Astrocyte (in vitro differentiated cells and primary cell): ENCODE measurements at regions not wholly inside any gene's neighbourhood (a gene's known extent, or its start where the extent isn't known, plus 50 kb on each side); places are given as distances from the start of the nearest gene placed in this dataset.

ENCODE experiments used
- DNase-seq: peaks from one replicate; pipeline ENCODE4 v3.0.0-alpha.2; 2010; ENCODE audit warnings: low read depth
- FAIRE-seq: peaks from 2 replicates; lab custom pipeline; 2011; peaks lifted over from hg19 to GRCh38; lab: Jason Lieb, UNC
- H2AFZ ChIP-seq: 2 replicates; pipeline ENCODE4 v1.6.0; 2012; ENCODE audit warnings: low read depth, low read length, inconsistent platforms
- H3K27ac ChIP-seq: 2 replicates; pipeline ENCODE4 v1.5.1; 2011; ENCODE audit warnings: low read depth, low read length, inconsistent platforms
- H3K27me3 ChIP-seq: 2 replicates; pipeline ENCODE4 v1.6.0; 2011; ENCODE audit warnings: low read length, inconsistent platforms; ENCODE audit not compliant: insufficient read depth
- H3K36me3 ChIP-seq: 2 replicates; pipeline ENCODE4 v1.5.1; 2011; ENCODE audit warnings: low read length, inconsistent platforms; ENCODE audit not compliant: insufficient read depth
- H3K4me1 ChIP-seq: 2 replicates; pipeline ENCODE4 v1.5.1; 2011; ENCODE audit warnings: low read length, inconsistent platforms; ENCODE audit not compliant: insufficient read depth
- H3K4me2 ChIP-seq: 2 replicates; pipeline ENCODE4 v1.6.0; 2012; ENCODE audit warnings: low read length, inconsistent platforms
- H3K4me3 ChIP-seq: 2 replicates; pipeline ENCODE4 v1.5.1; 2011; ENCODE audit warnings: low read depth, mild to moderate bottlenecking, low read length, inconsistent platforms; ENCODE audit not compliant: insufficient read depth
- H3K79me2 ChIP-seq: 2 replicates; pipeline ENCODE4 v1.6.0; 2012; ENCODE audit warnings: mild to moderate bottlenecking, low read length, inconsistent platforms; ENCODE audit not compliant: insufficient read depth
- H3K9ac ChIP-seq: 2 replicates; pipeline ENCODE4 v1.6.0; 2012; ENCODE audit warnings: mild to moderate bottlenecking, low read length, inconsistent platforms
- H3K9me3 ChIP-seq: 2 replicates; pipeline ENCODE4 v1.5.1; 2012; ENCODE audit warnings: low read depth, mild to moderate bottlenecking, low read length, inconsistent platforms; ENCODE audit not compliant: insufficient read depth
- H4K20me1 ChIP-seq: 2 replicates; pipeline ENCODE4 v1.6.0; 2012; ENCODE audit warnings: low read length, inconsistent platforms; ENCODE audit not compliant: insufficient read depth
- H3K27ac Mint-ChIP-seq: one replicate; pipeline ENCODE4 v1.8.0; 2021; ENCODE audit warnings: mild to moderate bottlenecking, mixed read lengths; ENCODE audit not compliant: unreplicated experiment
- H3K27me3 Mint-ChIP-seq: one replicate; pipeline ENCODE4 v1.8.0; 2021; ENCODE audit warnings: low read depth, mixed read lengths; ENCODE audit not compliant: unreplicated experiment
- H3K36me3 Mint-ChIP-seq: one replicate; pipeline ENCODE4 v1.8.0; 2021; ENCODE audit warnings: low read depth, mixed read lengths; ENCODE audit not compliant: unreplicated experiment
- H3K4me1 Mint-ChIP-seq: one replicate; pipeline ENCODE4 v1.8.0; 2021; ENCODE audit warnings: low read depth, mixed read lengths; ENCODE audit not compliant: unreplicated experiment
- H3K4me3 Mint-ChIP-seq: one replicate; pipeline ENCODE4 v1.8.0; 2021; ENCODE audit warnings: mild to moderate bottlenecking, moderate library complexity, mixed read lengths; ENCODE audit not compliant: unreplicated experiment
- H3K9me3 Mint-ChIP-seq: one replicate; pipeline ENCODE4 v1.8.0; 2021; ENCODE audit warnings: mild to moderate bottlenecking, mixed read lengths; ENCODE audit not compliant: unreplicated experiment
- CTCF ChIP-seq: IDR thresholded peaks from 2 replicates; pipeline ENCODE4 v1.5.1; 2011; ENCODE audit warnings: low read depth, mild to moderate bottlenecking, inconsistent platforms, low read length, moderate library complexity; ENCODE audit not compliant: insufficient read depth
- EZH2 ChIP-seq: IDR thresholded peaks from 2 replicates; pipeline ENCODE4 v1.6.1; 2012; ENCODE audit warnings: mild to moderate bottlenecking, low read length, inconsistent platforms; ENCODE audit not compliant: insufficient read depth

DNA sequence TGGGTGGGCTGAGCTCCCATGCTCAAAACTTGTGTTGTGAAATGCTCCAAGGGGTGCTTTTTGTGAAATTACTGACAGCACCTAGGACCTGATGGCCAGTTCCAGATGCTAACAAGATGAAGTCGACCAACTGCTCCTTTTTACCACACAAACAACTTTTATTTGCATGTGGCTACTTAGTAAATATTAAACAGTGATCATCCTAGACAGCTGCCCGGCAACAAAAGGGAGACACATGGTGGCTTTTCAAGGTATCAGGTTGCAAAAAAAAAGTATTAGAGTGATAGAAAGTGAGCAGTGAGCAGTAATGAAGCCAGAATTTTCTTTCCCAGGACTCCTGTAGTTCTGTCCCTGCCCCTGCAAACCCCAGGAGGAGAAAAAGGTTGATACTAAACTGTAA is 118.5 kb downstream of the RPIA start:
- H3K27me3 ChIP-seq: no peaks in the 10 kb centered on the region
- no peaks in the 10 kb centered on the region for H3K4me1 ChIP-seq
- Mint-ChIP-seq H3K9me3 (peaks cover 7% of the 10 kb centered on the region), H3K4me3 (no peak overlapping the region), H3K27ac (no peak overlapping the region), H3K36me3 (no peaks in the 10 kb centered on the region), H3K27me3 (peaks cover 36% of the 10 kb centered on the region), H3K4me1 (no peaks in the 10 kb centered on the region)
- H4K20me1 ChIP-seq: no peaks in the 10 kb centered on the region
- no peak overlapping the region for H2AFZ ChIP-seq
- no peaks in the 10 kb centered on the region for H3K79me2 ChIP-seq
- no peak for DNase-seq
- no peak overlapping the region for H3K27ac ChIP-seq
- no peak overlapping the region for H3K4me3 ChIP-seq
- TF ChIP-seq EZH2 (no peak), CTCF (no peak)
- H3K9ac ChIP-seq: no peak overlapping the region
- no peaks in the 10 kb centered on the region for H3K36me3 ChIP-seq
- H3K4me2 ChIP-seq: no peak overlapping the region
- H3K9me3 ChIP-seq: no peaks in the 10 kb centered on the region
- no peak for FAIRE-seq

GRCh38 chr2:88810488-88810887 is 119.0 kb downstream of the RPIA start:
- Histone ChIP-seq H2AFZ (no peak overlapping the region), H3K4me3 (no peak overlapping the region), H3K36me3 (no peaks in the 10 kb centered on the region), H3K79me2 (no peaks in the 10 kb centered on the region), H4K20me1 (no peaks in the 10 kb centered on the region), H3K4me2 (no peak overlapping the region), H3K9me3 (no peaks in the 10 kb centered on the region), H3K9ac (no peak overlapping the region), H3K4me1 (no peaks in the 10 kb centered on the region), H3K27me3 (no peaks in the 10 kb centered on the region), H3K27ac (no peak overlapping the region)
- Mint-ChIP-seq H3K9me3 (peaks cover 9% of the 10 kb centered on the region), H3K4me3 (no peak overlapping the region), H3K4me1 (no peaks in the 10 kb centered on the region), H3K27ac (no peak overlapping the region), H3K36me3 (no peaks in the 10 kb centered on the region), H3K27me3 (peaks cover 36% of the 10 kb centered on the region)
- FAIRE-seq (no peak), DNase-seq (no peak)
- TF ChIP-seq CTCF (no peak), EZH2 (no peak)

- no peak for TF ChIP-seq CTCF
- no peak for TF ChIP-seq EZH2
- DNase-seq (no peak), FAIRE-seq (no peak)
- H3K4me3 Mint-ChIP-seq: no peak overlapping the region
- peaks cover 36% of the 10 kb centered on the region for H3K27me3 Mint-ChIP-seq
- Histone ChIP-seq H3K36me3 (no peaks in the 10 kb centered on the region), H3K9ac (no peak overlapping the region), H3K27ac (no peak overlapping the region), H3K79me2 (no peaks in the 10 kb centered on the region), H3K27me3 (no peaks in the 10 kb centered on the region), H3K9me3 (no peaks in the 10 kb centered on the region), H4K20me1 (no peaks in the 10 kb centered on the region), H2AFZ (no peak overlapping the region), H3K4me2 (no peak overlapping the region), H3K4me3 (no peak overlapping the region), H3K4me1 (no peaks in the 10 kb centered on the region)
- peaks cover 12% of the 10 kb centered on the region for H3K9me3 Mint-ChIP-seq
- no peaks in the 10 kb centered on the region for H3K4me1 Mint-ChIP-seq
- H3K27ac Mint-ChIP-seq: no peak overlapping the region
- no peaks in the 10 kb centered on the region for H3K36me3 Mint-ChIP-seq
These were observed 119.8 kb downstream of the RPIA start for GRCh38 chr2:88811233-88811632.
